HG02885 (cell line): ENCODE measurements at regions not wholly inside any gene's neighbourhood (a gene's known extent, or its start where the extent isn't known, plus 50 kb on each side); places are given as distances from the start of the nearest gene placed in this dataset.

Source experiments
- ATAC-seq: cut with Tn5 transposase; IDR thresholded peaks from one replicate; pipeline ENCODE4 v1.9.1; 2021; ENCODE audit warnings: mild to moderate bottlenecking; ENCODE audit not compliant: unreplicated experiment, poor library complexity

DNA sequence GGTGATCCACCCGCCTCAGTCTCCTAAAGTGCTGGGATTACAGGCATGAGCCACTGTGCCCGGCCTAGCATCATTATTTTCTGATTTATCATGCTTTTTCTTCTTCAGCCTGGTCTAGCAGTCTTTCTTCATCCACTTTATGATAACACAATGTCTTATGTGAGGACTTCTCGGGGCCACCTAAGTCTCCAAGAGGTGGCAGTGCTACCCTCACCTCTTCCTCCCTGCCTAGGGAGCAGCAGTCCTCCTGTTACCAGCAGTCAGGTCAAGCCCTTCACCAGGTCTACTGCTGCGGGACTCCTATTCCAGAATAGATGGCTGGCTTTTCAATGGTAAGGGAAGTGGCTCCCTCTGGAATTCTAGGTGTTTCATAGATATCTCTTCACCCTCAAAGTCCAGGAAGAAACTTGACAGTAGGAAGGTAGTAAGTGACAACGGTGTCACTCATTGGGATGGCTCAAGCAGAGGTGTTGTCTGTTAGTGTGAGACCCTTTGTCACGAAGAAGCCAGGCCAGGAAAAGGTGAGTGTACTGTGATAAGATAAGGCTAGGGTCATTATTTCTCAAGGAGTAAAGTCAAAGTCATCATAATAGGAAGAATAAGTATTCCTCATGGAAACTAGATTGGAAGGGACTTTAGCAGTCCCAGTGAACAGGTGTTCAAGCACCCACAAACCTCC lies 164.0 kb downstream of the KLF5 start:
- ATAC-seq, result no peak

DNA sequence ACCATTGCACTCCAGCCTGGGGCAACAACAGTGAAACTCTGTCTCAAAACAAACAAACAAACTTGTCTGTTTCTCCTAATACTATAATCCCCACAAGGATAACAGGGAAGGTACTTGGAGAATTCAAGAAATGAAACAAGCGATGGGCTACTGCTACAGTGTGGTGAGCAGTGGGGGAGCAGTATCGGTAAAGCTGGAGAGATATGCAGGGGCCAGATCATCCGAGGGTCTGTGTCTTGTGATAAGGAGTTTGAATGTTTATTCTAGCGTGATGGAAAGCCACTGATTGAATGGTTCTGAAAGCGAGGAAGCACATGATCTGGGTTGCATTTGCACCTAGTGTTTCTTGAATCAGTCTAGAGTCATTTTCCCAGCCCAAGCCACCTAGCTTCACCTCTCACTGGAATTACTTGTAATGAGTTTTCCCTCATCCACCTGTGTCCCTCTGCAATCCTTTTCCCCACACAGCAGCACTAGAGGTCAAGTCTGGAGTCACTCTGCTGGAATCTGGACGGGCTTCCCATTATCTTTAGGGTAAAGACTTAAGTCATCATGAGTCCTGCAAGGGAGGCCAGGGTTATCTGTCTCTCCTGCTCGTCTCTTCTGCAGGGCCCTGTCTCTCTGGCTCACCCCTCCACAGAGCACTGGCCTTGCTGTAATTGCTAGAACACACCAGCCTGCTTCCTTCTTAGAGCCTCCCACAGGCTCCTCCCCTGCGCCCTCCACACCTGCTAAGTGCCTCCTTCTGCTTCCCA lies 162.3 kb downstream of the KLF5 start:
- no peak for ATAC-seq

DNA sequence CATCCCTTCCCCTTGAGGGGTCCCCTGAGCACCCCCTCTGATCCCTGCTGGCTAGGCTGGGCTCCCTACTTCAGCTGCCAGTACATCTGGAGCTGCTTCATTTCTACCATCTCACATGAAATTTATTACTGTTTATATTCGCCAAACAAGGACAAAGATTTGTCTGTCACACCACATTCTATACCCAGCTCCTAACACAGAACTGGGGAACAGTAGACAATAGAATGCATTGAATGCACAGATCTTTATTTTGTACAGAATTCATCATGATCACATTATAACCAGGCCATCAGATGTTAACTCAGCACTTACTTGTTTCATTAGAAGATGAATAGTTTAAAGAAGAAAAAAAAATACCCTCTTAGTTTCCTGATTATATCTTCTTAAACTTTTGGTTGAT lies 159.4 kb downstream of the KLF5 start:
- ATAC-seq, result no peak

DNA sequence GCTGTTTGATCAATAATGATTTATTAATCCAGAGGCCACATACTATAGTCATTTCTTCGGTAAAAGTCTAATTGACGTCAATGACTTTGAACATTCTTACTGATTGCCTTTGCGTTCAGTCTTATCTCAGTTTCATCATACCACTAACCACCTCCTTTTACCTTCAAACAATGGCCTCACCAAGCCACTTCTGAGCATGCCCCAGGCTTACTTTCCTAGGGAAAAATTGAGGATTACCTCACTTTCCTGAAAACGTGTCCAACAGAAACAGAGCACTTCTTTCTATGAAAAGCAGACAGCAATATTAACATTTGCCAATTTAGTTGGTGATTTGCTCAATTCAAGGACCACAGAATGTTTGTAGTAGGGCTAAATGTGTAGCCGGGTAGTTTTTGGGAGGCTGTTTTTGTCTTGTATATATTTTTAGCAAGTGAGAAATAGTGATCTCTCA lies 157.6 kb downstream of the KLF5 start:
- no peak for ATAC-seq

DNA sequence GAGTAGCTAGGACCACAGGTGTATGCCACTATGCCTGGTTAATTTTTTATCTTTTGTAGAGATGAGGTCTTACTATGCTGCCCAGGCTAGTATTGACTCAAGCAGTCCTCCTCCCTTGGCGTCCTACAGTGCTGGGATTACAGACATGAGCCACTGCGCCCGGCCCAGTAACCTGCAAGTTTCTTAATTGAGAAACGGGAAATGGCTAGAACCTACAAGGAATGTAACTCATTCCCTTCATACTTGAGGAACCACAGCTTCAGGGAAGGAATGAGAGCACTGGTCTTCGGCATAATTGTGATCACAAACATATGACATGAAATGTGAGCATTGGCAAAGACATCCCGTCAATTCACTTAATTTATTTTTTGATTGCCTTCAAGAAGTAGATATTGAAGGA lies 157.0 kb downstream of the KLF5 start:
- no peak for ATAC-seq

DNA sequence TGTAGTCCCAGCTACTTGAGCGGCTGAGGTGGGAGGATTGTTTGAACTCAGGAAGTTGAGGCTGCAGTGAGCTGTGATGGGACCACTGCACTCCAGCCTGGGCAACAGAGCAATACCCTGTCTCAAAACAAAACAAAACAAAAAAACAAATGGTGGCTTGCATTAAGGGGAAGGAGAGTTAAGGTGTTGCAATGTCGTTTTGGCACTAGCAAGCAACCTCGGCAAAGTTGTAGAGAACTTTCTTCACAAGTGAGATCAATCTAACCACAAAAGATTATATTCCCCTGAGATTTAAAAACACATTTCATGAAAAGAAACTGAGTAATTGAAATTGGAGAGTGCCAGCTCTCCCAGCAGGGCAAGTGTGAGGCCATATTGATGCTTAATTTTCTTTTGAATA lies 153.7 kb downstream of the KLF5 start:
- ATAC-seq, result no peak

GRCh38 chr13:73210218-73210883 lies 151.5 kb downstream of the KLF5 start:
- ATAC-seq, result no peak

GRCh38 chr13:73204952-73205351 lies 146.1 kb downstream of the KLF5 start:
- no peak for ATAC-seq

DNA sequence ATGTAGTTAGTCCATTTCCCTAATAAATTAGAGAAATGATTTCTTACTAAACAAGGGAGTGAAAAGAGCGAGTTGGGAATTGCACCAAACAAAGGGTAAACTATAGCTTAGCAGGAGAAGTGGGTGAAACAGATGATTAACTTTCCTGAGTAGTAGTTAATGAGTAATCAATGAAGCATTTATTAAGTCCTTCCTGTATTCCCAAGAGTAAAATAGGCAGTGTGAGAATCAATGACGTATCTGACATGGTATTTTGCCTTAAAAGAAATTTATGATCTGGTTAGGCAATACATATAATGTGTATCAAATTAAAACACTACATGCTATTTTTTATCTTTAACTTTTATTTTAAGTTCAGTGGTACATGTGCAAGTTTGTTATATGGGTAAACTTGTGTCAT lies 142.8 kb downstream of the KLF5 start:
- no peak for ATAC-seq

GRCh38 chr13:73198991-73199411 lies 140.2 kb downstream of the KLF5 start:
- ATAC-seq, result no peak

DNA sequence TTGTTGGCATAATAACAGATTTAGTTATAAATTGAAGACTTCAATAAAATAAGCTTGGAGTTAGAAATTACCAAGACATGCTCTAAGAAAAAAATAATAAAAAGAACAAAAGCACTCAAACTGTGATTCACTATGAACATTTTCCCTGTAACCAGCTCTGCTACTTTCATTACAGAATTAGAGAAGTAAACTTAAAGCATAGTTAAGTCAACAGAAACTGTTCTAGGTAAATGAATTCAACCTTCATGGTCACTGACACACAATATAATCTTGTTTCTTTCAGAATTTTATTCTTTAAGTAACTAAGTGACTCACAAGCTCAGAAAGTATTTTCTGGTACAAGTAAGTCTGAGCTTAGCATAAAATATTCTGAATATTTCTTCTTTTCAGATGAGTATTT lies 136.3 kb downstream of the KLF5 start:
- ATAC-seq, result no peak

DNA sequence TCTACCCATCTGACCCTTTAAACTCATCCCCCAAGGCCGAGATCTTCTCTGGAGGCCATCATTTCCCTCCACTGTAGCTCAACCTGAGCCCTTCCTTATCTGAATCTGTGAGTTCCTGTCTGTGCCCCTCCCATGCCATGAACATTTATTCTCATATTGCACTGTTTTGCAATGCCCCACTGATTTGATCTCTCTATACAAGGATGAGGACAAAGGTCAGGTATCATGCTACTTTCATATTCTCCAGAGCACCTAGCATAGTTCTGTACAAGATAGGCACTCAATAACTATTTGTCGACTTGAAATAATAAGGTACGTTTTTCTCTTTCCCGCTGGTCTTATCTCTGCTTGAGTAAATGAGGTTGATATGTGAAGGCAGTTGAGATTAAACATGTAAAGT lies 135.5 kb downstream of the KLF5 start:
- no peak for ATAC-seq

DNA sequence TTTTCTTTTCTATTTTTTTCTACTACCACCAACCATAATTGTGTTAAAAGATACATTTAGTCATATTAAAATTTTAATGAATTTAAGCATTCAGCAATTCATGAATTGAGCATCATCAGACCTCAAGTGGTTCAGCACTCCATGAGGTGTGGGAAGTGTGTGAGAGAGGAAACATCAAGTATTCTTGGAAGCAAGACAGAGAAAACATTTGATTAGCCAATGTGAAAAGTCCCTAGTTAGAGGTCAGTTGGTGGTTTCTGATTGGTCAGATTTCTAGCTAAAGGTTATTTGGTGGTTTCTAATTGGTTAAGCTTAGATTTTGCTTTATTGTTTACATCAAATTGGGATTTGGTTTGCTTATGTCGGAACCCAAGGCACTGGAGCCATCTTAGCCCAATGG lies 134.7 kb downstream of the KLF5 start:
- ATAC-seq, result no peak

DNA sequence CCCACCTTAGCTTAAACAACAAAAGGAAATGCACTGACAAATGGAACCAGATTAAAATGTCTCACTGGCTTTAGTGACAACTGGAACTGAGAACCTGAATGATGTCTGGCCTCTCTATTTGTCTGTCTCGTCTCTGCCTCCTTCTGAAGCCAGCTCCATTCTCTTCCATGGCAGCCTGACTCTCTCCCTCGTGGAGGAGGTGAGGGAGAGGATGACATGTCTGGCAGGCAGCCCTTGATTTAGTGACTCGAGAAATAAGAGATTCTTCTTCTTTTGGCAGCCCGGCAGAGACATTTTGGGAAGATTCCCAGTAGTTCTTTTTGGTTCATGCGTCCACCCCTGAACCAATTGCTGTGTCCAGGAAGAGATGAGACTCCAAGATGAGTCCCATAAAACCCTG lies 131.7 kb downstream of the KLF5 start:
- no peak for ATAC-seq

DNA sequence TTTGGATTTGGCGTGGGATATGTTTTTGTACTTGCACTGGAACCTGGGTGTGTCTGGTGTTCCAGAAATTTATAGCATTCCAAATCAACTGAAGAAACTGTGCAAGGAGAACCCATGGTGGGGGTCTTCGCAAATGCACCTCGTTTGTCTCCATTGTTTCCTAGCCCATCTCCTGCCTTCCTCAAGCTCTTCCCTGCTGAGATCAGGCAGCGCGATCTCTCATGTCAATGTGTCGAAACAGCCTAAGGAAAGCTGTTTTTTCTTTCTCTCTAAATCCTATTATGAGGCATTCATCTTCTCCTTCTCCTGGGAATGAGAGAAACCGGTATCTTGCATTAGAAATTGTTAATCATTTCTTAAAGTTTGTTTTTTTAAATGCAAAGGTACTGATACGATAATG lies 131.0 kb downstream of the KLF5 start:
- ATAC-seq, result no peak

- no peak for ATAC-seq
Observed at GRCh38 chr13:73189362-73189761, 130.6 kb downstream of the KLF5 start.

GRCh38 chr13:73187106-73187505 lies 128.3 kb downstream of the KLF5 start:
- no peak for ATAC-seq

- no peak for ATAC-seq
Observed at GRCh38 chr13:73179650-73180274, 121.0 kb downstream of the KLF5 start.

DNA sequence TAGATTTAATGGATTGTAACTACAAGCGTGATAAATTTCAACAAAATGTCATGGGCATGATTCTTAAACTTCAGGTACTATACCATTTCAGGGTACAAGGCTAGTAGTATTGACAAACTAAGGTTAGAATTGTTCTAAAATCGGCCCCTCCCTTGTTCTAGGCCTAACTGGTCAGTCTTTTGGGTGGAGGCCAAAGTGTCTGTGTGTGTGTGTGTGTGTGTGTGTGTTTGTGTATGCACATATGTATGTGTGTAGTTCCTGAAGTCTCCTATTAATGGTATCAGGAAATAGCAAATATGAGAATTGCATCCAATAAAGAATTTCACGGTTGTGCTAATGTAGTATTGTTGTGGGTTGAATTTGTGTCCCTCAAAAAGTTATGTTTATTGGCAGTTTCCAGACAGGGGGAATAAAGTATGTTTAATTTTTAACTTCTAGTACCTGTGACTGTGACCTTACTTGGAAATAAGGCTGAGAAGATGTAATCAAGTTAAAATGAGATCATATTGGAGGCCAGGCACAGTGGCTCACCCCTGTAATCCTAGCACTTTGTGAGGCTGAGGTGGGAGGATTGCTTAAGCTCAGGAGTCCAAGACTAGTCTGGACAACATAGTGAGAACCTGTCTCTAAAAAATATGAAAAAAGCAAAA lies 119.2 kb downstream of the KLF5 start:
- no peak for ATAC-seq

GRCh38 chr13:73177017-73177416 lies 118.2 kb downstream of the KLF5 start:
- ATAC-seq, result no peak
